ENCODE measurements at regions not wholly inside any gene's neighbourhood (a gene's known extent, or its start where the extent isn't known, plus 50 kb on each side); places are given as distances from the start of the nearest gene placed in this dataset.

- DNase-seq = no peak
These were observed 70.6 kb upstream of the ARHGAP5 start for GRCh38 chr14:32006263-32007110.

DNA sequence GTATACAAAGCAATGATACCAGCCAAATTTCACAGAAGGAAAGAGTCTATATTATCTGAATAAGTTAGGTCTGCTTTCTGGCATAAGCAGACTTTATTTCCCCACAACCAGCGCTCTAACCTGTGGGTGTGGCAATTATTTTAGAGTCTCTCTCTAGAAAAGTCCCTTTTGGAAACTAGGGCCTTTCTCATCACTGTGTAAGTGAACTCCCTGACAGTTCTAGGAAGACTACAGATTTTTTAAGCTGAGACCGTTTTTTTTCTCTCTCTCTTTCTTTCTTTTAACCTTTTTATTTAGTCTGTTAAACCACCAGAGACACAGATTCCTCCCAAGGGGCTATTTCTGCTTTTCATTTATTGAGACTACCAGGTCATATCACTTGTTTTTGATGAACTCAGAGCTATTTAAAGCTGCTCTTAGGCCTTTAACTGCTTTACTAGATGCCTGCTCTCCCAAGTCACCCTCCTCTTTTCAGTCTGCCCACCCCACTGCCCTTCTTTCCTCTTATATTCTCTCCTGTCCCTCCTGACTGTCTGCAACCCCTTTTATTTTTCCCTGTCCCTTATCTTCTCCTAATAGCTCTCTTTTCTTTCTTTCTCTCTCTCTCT, 69.2 kb upstream of the ARHGAP5 start:
- DNase-seq = no peak

- no peak for DNase-seq
These were observed 68.4 kb upstream of the ARHGAP5 start for GRCh38 chr14:32008602-32009193.

GRCh38 chr14:32009221-32009975, 67.7 kb upstream of the ARHGAP5 start:
- DNase-seq = no peak

GRCh38 chr14:32009976-32010581, 67.0 kb upstream of the ARHGAP5 start:
- DNase-seq = no peak

DNA sequence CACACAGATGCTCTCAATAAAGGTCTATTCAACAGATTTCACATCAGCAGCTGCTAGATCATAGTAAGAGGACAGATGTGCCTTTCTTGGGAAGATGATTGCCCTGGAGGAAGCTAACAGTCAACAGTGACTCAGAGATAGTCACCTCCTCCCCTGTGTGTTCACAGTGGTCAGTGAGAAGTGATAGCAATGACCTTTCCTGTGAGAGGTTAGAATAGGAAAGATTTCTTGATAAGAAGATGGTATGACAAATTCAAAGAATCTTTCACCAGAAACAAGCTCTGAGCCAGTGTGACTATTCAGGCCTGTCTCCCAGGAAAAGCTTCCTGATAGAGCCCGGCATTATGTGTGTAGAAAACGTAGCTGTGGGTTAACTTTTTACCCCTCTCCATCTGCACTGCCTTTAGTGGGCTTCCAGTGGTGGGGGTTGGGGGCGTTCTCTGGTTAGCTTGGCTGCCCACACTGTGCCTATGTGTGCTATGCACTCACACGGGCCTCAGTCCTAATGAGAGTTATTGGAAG, 66.4 kb upstream of the ARHGAP5 start:
- DNase-seq = no peak

DNA sequence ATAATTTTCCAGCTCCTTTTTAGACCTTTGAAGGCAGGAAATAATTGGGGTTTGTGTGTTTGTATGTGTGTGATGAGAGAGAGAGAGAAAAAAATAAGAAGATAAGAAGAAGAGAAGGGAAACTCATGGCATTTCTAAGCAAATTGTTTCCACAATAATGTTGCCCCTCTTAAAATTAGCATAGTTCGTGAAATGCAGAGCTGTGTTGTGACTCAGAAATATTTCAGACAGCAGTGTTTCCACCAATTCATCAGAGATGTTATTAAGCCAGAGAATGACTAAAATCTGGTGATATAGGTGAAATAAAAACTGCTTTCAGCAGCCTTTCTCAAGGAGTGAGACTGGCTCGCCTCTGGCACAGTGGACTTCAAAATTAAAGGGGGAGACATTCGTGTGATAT, 65.9 kb upstream of the ARHGAP5 start:
- DNase-seq = no peak

DNA sequence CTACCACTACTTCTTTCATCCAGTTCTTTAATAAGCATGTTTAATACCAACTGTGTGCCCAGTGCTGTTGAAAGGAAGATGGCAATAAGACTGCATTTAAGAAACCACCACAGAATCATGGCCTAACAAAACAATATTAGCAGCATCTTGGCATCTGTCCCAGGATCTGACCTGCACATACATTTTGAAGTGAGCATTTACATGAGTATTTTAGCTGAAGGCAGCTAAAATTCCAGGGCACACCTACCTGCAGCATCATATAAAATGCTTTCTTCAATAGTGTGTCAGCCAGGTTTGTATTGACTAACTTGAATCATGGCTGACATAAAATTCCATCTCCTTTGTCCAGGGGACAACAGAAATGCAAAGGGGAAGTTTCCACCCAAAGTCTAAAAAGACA, 65.0 kb upstream of the ARHGAP5 start:
- DNase-seq = no peak

DNA sequence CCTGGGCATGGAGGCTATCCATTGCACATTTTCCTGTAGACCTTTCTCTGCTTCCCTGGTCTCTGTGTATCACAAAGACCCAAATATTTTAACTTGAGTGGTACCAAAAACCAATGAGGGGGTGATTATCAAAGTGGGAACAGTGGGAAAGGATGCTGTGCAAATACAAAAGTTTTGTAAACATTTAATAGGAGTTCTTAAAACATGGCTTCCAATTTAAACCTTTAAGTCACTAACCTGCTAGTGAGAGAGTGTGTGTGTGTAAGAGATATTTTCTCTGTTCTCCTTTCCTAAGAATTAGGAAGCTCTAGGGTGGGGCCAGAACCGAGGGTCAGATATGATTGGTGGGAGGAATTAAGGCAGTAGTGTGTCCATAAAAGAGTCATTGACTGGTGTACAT, 64.5 kb upstream of the ARHGAP5 start:
- no peak for DNase-seq

DNA sequence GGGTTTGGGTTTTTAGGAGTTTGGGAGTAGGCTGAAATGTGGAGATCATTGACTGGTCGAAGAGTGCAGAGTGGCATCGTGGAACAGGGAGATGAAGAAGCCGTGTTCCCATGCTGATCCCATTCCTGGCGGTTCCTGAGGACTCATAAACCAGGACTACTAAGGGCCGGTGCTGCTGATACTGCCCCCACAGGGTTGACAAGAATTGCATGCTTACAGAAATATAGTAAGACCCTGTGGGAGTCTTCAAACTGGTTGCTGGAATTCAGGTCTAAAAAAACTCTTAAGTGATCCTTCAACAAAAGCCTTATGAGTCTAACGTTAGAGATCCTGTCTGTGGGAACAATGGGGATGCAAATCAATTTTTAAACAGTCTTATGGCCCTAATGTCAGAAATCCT, 64.0 kb upstream of the ARHGAP5 start:
- DNase-seq = no peak

DNA sequence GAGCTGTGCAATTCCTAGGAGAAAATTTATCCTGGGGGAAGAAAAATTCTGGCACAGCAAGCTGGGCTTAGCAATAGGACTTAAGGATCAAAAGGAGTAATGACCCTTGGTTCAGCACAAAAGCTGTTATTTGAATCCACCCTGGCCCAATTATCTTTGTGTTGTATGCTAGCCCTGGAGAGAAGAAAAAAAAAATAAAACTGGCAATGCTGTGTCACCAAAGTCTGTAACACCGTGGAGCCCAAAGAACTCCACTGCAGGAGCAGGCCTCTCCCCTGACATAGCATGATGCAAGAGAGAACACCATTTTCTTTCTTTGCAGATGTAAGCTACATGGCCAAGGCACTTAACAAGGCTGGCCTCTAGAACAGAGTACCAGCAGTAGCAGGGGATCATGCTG, 63.0 kb upstream of the ARHGAP5 start:
- DNase-seq = no peak

DNA sequence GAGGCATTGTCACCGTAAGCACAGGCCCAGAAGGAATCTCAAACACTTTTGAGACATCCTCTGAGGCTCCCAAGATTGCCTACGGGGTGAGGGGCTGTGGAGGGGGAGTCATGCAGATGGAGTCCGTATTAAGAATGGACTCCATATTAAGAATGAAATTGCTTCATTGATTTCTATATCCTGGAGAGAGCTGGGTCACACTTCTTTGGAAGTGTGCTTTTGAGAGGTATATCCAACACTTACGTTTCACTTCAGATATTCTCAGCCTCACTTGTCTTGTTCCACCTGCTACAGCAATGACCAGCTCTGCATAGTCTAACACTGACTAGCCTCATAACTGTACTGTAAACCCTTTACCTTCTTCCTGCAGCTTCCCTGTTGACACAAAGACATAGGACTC, 62.6 kb upstream of the ARHGAP5 start:
- no peak for DNase-seq

GRCh38 chr14:32015166-32015565, 61.9 kb upstream of the ARHGAP5 start:
- no peak for DNase-seq

DNA sequence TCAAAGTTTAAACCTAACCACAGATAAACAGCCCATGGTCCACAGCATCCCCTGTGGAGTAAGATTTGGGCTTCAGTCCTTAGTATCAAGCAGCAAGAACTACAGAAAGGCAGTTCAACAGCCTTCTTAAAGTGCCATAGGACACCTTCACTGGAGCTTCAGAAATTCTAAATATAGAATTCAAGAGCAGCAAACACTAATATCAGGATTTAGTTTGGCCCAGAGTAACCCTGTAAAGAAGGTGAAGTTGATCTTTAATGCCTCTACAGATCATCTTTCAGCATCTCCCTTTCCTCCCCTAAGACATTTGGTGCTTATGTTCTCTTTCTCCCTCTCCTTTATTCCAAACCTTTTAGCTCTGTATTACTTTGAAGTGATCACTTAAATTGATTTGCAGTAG, 59.5 kb upstream of the ARHGAP5 start:
- DNase-seq = no peak

- no peak for DNase-seq
These were observed 58.6 kb upstream of the ARHGAP5 start for GRCh38 chr14:32018391-32019092.

GRCh38 chr14:32019276-32019675, 57.8 kb upstream of the ARHGAP5 start:
- no peak for DNase-seq

- no peak for DNase-seq
These were observed 56.2 kb upstream of the ARHGAP5 start for GRCh38 chr14:32020882-32021281.

- DNase-seq = no peak
These were observed 55.8 kb upstream of the ARHGAP5 start for GRCh38 chr14:32021341-32021740.

DNA sequence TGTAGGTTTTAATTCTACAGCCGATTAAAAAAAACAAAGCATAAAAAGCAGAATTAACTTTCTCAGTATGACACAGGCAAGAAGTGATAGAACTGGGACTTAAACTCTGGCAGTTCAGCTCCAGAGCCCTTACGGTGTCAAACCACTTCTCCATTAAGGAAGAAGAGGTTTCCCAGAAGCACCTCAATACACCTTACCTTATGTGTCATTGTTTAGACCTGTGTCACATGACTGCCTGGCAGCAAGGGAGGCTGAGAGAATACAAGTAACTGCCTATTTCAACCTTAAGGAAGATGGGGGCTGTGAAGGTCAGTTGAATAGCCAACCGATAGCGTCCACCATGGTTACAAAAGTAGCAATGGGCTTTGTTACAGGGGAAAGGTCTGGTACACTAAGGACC, 54.6 kb upstream of the ARHGAP5 start:
- no peak for DNase-seq

DNA sequence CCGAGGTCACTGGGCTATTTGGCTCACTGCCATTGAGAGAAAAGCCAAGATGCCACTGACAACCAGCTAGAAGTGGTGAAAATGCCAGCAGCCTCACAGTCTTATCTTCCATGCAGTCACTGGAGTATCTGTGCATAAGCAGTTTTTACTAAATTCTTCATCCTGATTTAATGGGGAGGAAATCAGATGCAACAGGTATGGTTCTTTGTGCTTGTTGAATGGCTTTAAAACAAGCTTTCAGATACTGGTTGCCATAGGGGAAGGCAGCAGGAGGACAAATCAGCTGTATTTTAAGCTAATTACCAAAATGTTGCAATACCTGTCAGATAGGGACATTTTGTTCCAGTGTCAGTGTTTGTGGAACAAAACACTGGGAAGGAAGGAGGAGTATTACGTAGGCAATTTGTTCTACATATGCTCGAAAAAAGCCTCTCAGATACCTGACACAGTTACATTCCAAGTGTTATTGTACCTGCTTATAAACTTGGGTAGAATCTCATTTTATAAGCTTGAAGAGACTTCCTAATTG, 54.1 kb upstream of the ARHGAP5 start:
- DNase-seq = no peak

GRCh38 chr14:32023540-32023939, 53.6 kb upstream of the ARHGAP5 start:
- DNase-seq = no peak
